RWPE2 (cell line): ENCODE measurements at regions not wholly inside any gene's neighbourhood (a gene's known extent, or its start where the extent isn't known, plus 50 kb on each side); places are given as distances from the start of the nearest gene placed in this dataset.

Experiments used
- ATAC-seq: fragments of 200-7000 bp; cut with Tn5 transposase; 3 replicates; pipeline ENCODE4 v1.9.1; 2021; ENCODE audit warnings: low read depth
- DNase-seq: peaks from one replicate; pipeline ENCODE4 v3.0.0-alpha.2; 2020; ENCODE audit warnings: low spot score
- H3K27ac ChIP-seq: fragments of 450-650 bp; 2 replicates; pipeline ENCODE4 v1.5.1; 2017; ENCODE audit warnings: mild to moderate bottlenecking; ENCODE audit not compliant: poor library complexity, severe bottlenecking
- H3K27me3 ChIP-seq: fragments of 250-450 bp; sonication (Bioruptor Pico); 2 replicates; pipeline ENCODE4 v1.5.1; 2021; ENCODE audit warnings: mild to moderate bottlenecking, moderate library complexity; ENCODE audit not compliant: insufficient read depth, poor library complexity, severe bottlenecking
- H3K36me3 ChIP-seq: fragments of 250-450 bp; sonication (Bioruptor Pico); 2 replicates; pipeline ENCODE4 v1.5.1; 2020; ENCODE audit warnings: low read depth, mild to moderate bottlenecking, moderate library complexity
- H3K4me1 ChIP-seq: fragments of 250-450 bp; sonication (Bioruptor Pico); 2 replicates; pipeline ENCODE4 v1.5.1; 2021; ENCODE audit warnings: mild to moderate bottlenecking, moderate library complexity; ENCODE audit not compliant: insufficient read depth, poor library complexity, severe bottlenecking
- H3K4me3 ChIP-seq: fragments of 250-450 bp; sonication (Bioruptor Pico); 2 replicates; pipeline ENCODE4 v1.5.1; 2021; ENCODE audit warnings: mild to moderate bottlenecking, moderate library complexity; ENCODE audit not compliant: severe bottlenecking
- H3K9me3 ChIP-seq: fragments of 250-450 bp; sonication (Bioruptor Pico); 2 replicates; pipeline ENCODE4 v1.5.1; 2021; ENCODE audit warnings: mild to moderate bottlenecking, moderate library complexity; ENCODE audit not compliant: severe bottlenecking
- CTCF ChIP-seq: fragments of 450-650 bp; IDR thresholded peaks from one replicate; pipeline ENCODE4 v1.5.1; 2017; ENCODE audit warnings: mild to moderate bottlenecking, moderate library complexity; ENCODE audit not compliant: poor library complexity, severe bottlenecking

GRCh38 chr13:84570831-84571230 lies 688.6 kb upstream of the SLITRK1 start:
- Histone ChIP-seq H3K27me3 (no peaks in the 10 kb centered on the region), H3K9me3 (no peaks in the 10 kb centered on the region), H3K4me1 (no peaks in the 10 kb centered on the region), H3K4me3 (no peak overlapping the region), H3K36me3 (no peaks in the 10 kb centered on the region), H3K27ac (no peak overlapping the region)
- no peak for ATAC-seq
- TF ChIP-seq CTCF = no peak
- no peak for DNase-seq

GRCh38 chr13:84569366-84569765 lies 687.1 kb upstream of the SLITRK1 start:
- H3K4me3 ChIP-seq = no peak overlapping the region
- ATAC-seq (no peak), DNase-seq (no peak)
- H3K27ac ChIP-seq = no peak overlapping the region
- no peaks in the 10 kb centered on the region for H3K4me1 ChIP-seq
- H3K36me3 ChIP-seq = no peaks in the 10 kb centered on the region
- no peaks in the 10 kb centered on the region for H3K27me3 ChIP-seq
- TF ChIP-seq CTCF = no peak
- no peaks in the 10 kb centered on the region for H3K9me3 ChIP-seq

GRCh38 chr13:84567848-84568247 lies 685.6 kb upstream of the SLITRK1 start:
- Histone ChIP-seq H3K4me1 (no peaks in the 10 kb centered on the region), H3K9me3 (no peaks in the 10 kb centered on the region), H3K27ac (no peak overlapping the region), H3K27me3 (no peaks in the 10 kb centered on the region), H3K36me3 (no peaks in the 10 kb centered on the region), H3K4me3 (no peak overlapping the region)
- ATAC-seq (no peak), DNase-seq (no peak)
- no peak for TF ChIP-seq CTCF

GRCh38 chr13:84566780-84567179 lies 684.5 kb upstream of the SLITRK1 start:
- no peak for TF ChIP-seq CTCF
- Histone ChIP-seq H3K4me3 (no peak overlapping the region), H3K4me1 (no peaks in the 10 kb centered on the region), H3K27me3 (no peaks in the 10 kb centered on the region), H3K9me3 (no peaks in the 10 kb centered on the region), H3K27ac (no peak overlapping the region), H3K36me3 (no peaks in the 10 kb centered on the region)
- DNase-seq (no peak), ATAC-seq (no peak)

GRCh38 chr13:84563611-84564010 lies 681.3 kb upstream of the SLITRK1 start:
- Histone ChIP-seq H3K4me3 (no peak overlapping the region), H3K4me1 (no peaks in the 10 kb centered on the region), H3K36me3 (no peaks in the 10 kb centered on the region), H3K27me3 (no peaks in the 10 kb centered on the region), H3K27ac (no peak overlapping the region), H3K9me3 (no peaks in the 10 kb centered on the region)
- no peak for TF ChIP-seq CTCF
- ATAC-seq (no peak), DNase-seq (no peak)
